Suprapubic skin (tissue), 4 donors: ENCODE measurements at regions not wholly inside any gene's neighbourhood (a gene's known extent, or its start where the extent isn't known, plus 50 kb on each side); places are given as distances from the start of the nearest gene placed in this dataset.

ENCODE experiments used
- EP300 ChIP-seq: sonication (generic); formaldehyde crosslinking; IDR thresholded peaks from one replicate; pipeline ENCODE4 v1.6.1; 2017; ENCODE audit warnings: antibody characterized with exemption
- POLR2A ChIP-seq, 2 donors: fragments of 450-650 bp; IDR thresholded peaks; one replicate each; pipeline ENCODE4 v1.6.1; 2017; ENCODE audit warnings: antibody characterized with exemption in 2 of 2, mild to moderate bottlenecking in 2 of 2, moderate library complexity in 2 of 2
- POLR2AphosphoS5 ChIP-seq, 3 donors: sonication (generic); formaldehyde crosslinking; IDR thresholded peaks; one replicate each; pipeline ENCODE4 v1.6.1; 2017; ENCODE audit warnings: antibody characterized with exemption in 3 of 3
- TF ChIP-seq, protein P1 (sequence below), 2 donors: fragments of 200-600 bp in 1 of 2; fragments of 450-650 bp in 1 of 2; sonication (generic) in 1 of 2; IDR thresholded peaks; one replicate each; pipeline ENCODE4 v1.5.1; 2016 to 2019; ENCODE audit warnings: antibody characterized with exemption in 2 of 2, mild to moderate bottlenecking in 1 of 2, moderate library complexity in 1 of 2

DNA sequence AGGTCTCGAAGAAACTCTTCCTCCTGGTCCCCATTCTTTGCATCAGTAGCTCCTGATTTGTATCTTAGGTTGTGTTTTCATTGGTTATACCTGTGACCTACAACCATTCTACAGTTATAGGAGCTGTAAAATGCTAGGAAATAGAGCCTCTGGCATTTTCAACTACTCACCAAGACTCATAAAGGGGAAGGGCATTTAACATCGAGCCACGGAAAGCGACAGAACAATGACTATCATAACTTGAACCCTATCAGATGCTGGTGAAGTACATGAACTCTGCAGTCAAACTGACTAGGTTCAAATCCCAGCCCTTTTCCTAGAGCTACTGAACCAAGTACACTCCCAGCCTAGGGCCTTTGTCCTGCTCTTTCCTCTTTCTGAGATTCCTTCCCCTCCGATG lies 588.0 kb downstream of the SOX6 start:
- TF ChIP-seq POLR2A (IDR thresholded peaks at IDR 0.05), result no peak
- TF ChIP-seq POLR2AphosphoS5 (IDR thresholded peaks at IDR 0.05), result no peak
- TF ChIP-seq, protein P1, sequence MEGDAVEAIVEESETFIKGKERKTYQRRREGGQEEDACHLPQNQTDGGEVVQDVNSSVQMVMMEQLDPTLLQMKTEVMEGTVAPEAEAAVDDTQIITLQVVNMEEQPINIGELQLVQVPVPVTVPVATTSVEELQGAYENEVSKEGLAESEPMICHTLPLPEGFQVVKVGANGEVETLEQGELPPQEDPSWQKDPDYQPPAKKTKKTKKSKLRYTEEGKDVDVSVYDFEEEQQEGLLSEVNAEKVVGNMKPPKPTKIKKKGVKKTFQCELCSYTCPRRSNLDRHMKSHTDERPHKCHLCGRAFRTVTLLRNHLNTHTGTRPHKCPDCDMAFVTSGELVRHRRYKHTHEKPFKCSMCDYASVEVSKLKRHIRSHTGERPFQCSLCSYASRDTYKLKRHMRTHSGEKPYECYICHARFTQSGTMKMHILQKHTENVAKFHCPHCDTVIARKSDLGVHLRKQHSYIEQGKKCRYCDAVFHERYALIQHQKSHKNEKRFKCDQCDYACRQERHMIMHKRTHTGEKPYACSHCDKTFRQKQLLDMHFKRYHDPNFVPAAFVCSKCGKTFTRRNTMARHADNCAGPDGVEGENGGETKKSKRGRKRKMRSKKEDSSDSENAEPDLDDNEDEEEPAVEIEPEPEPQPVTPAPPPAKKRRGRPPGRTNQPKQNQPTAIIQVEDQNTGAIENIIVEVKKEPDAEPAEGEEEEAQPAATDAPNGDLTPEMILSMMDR (IDR thresholded peaks at IDR 0.05), result no peak
- no peak for TF ChIP-seq EP300
